A204.1 (cell line): ENCODE measurements at regions not wholly inside any gene's neighbourhood (a gene's known extent, or its start where the extent isn't known, plus 50 kb on each side); places are given as distances from the start of the nearest gene placed in this dataset.
"Not testable (repeated sequence)": the region's sequence is repeated elsewhere in the genome, so short reads cannot be mapped to it uniquely, and the experiment has no call there.

ENCODE experiments used
- FAIRE-seq: peaks from 2 replicates; lab custom pipeline; 2012; peaks lifted over from hg19 to GRCh38; lab: Jason Lieb, UNC

- FAIRE-seq: no peak
Observed at GRCh38 chr6:113352831-113353230, 504.3 kb upstream of the MARCKS start.

GRCh38 chr6:113353392-113353791, 503.8 kb upstream of the MARCKS start:
- FAIRE-seq: no peak

GRCh38 chr6:113354204-113354895, 502.8 kb upstream of the MARCKS start:
- no peak for FAIRE-seq

GRCh38 chr6:113356139-113356538, 501.0 kb upstream of the MARCKS start:
- FAIRE-seq: no peak

- FAIRE-seq: no peak
Observed at GRCh38 chr6:113357041-113357440, 500.1 kb upstream of the MARCKS start.

- no peak for FAIRE-seq
Observed at GRCh38 chr6:113358063-113358583, 499.0 kb upstream of the MARCKS start.

- no peak for FAIRE-seq
Observed at GRCh38 chr6:113359155-113360140, 497.7 kb upstream of the MARCKS start.

GRCh38 chr6:113361014-113361645, 496.0 kb upstream of the MARCKS start:
- no peak for FAIRE-seq

GRCh38 chr6:113362301-113363047, 494.7 kb upstream of the MARCKS start:
- no peak for FAIRE-seq

GRCh38 chr6:113363048-113363798, 493.9 kb upstream of the MARCKS start:
- no peak for FAIRE-seq

GRCh38 chr6:113363866-113364265, 493.3 kb upstream of the MARCKS start:
- no peak for FAIRE-seq

- no peak for FAIRE-seq
Observed at GRCh38 chr6:113364766-113365165, 492.4 kb upstream of the MARCKS start.

GRCh38 chr6:113365191-113365590, 492.0 kb upstream of the MARCKS start:
- no peak for FAIRE-seq

- FAIRE-seq: no peak
Observed at GRCh38 chr6:113366505-113366904, 490.6 kb upstream of the MARCKS start.

GRCh38 chr6:113370508-113371502, 486.3 kb upstream of the MARCKS start:
- peak; percentile 85 for FAIRE-seq

GRCh38 chr6:113375466-113375865, 481.7 kb upstream of the MARCKS start:
- not testable (repeated sequence) for FAIRE-seq

- FAIRE-seq: no peak
Observed at GRCh38 chr6:113375950-113376846, 480.9 kb upstream of the MARCKS start.

- no peak for FAIRE-seq
Observed at GRCh38 chr6:113376847-113377165, 480.3 kb upstream of the MARCKS start.

- FAIRE-seq: no peak
Observed at GRCh38 chr6:113377362-113377942, 479.7 kb upstream of the MARCKS start.
